NAMALWA (cell line): ENCODE measurements at regions not wholly inside any gene's neighbourhood (a gene's known extent, or its start where the extent isn't known, plus 50 kb on each side); places are given as distances from the start of the nearest gene placed in this dataset.
"Not testable (repeated sequence)": the region's sequence is repeated elsewhere in the genome, so short reads cannot be mapped to it uniquely, and the experiment has no call there.

Experiments used
- DNase-seq: peaks from one replicate; pipeline ENCODE4 v3.0.0-alpha.2; 2015; ENCODE audit warnings: low spot score

GRCh38 chr15:24150542-24150941, 463.4 kb upstream of the NDN start:
- no peak for DNase-seq

GRCh38 chr15:24158306-24158705, 471.2 kb upstream of the NDN start:
- DNase-seq: not testable (repeated sequence)

GRCh38 chr15:24165512-24165911, 478.4 kb upstream of the NDN start:
- DNase-seq: not testable (repeated sequence)

GRCh38 chr15:24202297-24202696, 473.3 kb upstream of the NPAP1 start:
- not testable (repeated sequence) for DNase-seq

- not testable (repeated sequence) for DNase-seq
These were observed 463.7 kb upstream of the NPAP1 start for GRCh38 chr15:24211742-24212476.

- DNase-seq: no peak
These were observed 451.8 kb upstream of the NPAP1 start for GRCh38 chr15:24223739-24224138.

- DNase-seq: no peak
These were observed 451.4 kb upstream of the NPAP1 start for GRCh38 chr15:24224161-24224560.

- DNase-seq: not testable (repeated sequence)
These were observed 446.7 kb upstream of the NPAP1 start for GRCh38 chr15:24228922-24229321.

GRCh38 chr15:24233134-24233533, 442.4 kb upstream of the NPAP1 start:
- DNase-seq: not testable (repeated sequence)

GRCh38 chr15:24240580-24240979, 435.0 kb upstream of the NPAP1 start:
- DNase-seq: not testable (repeated sequence)

GRCh38 chr15:24259106-24259505, 416.5 kb upstream of the NPAP1 start:
- not testable (repeated sequence) for DNase-seq

GRCh38 chr15:24260407-24260806, 415.2 kb upstream of the NPAP1 start:
- not testable (repeated sequence) for DNase-seq

- not testable (repeated sequence) for DNase-seq
These were observed 414.7 kb upstream of the NPAP1 start for GRCh38 chr15:24260854-24261253.

- DNase-seq: not testable (repeated sequence)
These were observed 406.9 kb upstream of the NPAP1 start for GRCh38 chr15:24268536-24269165.

- no peak for DNase-seq
These were observed 406.4 kb upstream of the NPAP1 start for GRCh38 chr15:24269166-24269571.

- DNase-seq: no peak
These were observed 405.7 kb upstream of the NPAP1 start for GRCh38 chr15:24269923-24270322.

GRCh38 chr15:24271496-24272244, 403.9 kb upstream of the NPAP1 start:
- DNase-seq: not testable (repeated sequence)

- no peak for DNase-seq
These were observed 382.7 kb upstream of the NPAP1 start for GRCh38 chr15:24292837-24293236.

- DNase-seq: not testable (repeated sequence)
These were observed 374.7 kb upstream of the NPAP1 start for GRCh38 chr15:24300804-24301368.

- not testable (repeated sequence) for DNase-seq
These were observed 373.6 kb upstream of the NPAP1 start for GRCh38 chr15:24301999-24302398.

GRCh38 chr15:24304747-24305146, 370.8 kb upstream of the NPAP1 start:
- DNase-seq: not testable (repeated sequence)

- DNase-seq: not testable (repeated sequence)
These were observed 369.9 kb upstream of the NPAP1 start for GRCh38 chr15:24305643-24306042.
